H1 (cell line): ENCODE measurements at regions not wholly inside any gene's neighbourhood (a gene's known extent, or its start where the extent isn't known, plus 50 kb on each side); places are given as distances from the start of the nearest gene placed in this dataset.

Source experiments
- YY1 ChIP-seq: IDR thresholded peaks from 2 replicates; pipeline ENCODE4 v1.6.1; 2011; ENCODE audit warnings: low read depth, mild to moderate bottlenecking, low read length

DNA sequence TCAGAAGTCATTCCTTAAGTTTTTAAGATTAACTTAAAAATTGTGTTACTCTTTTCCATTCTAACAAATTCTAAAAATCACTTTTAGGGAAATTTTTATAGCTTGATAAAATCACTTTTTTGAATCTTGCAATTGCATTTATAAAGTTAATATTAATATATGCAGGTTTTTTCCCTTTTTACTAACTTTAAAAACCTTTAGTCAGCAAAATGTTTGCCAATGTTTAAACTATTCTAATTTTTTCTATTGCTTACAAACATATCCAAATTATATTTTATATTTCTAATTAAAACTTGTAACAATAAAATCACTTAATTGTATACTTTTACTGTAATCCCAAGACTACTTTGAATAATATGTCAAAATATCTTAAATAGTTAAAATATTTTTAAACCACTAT, 839.4 kb downstream of the TBL1XR1 start (continued):
- no peak for TF ChIP-seq YY1
